Type B pancreatic cell (in vitro differentiated cells): ENCODE measurements at regions not wholly inside any gene's neighbourhood (a gene's known extent, or its start where the extent isn't known, plus 50 kb on each side); places are given as distances from the start of the nearest gene placed in this dataset.

ENCODE experiments used
- DNase-seq: peaks from one replicate; pipeline ENCODE4 v3.0.0; 2021; ENCODE audit warnings: mixed read lengths; ENCODE audit not compliant: unreplicated experiment; ENCODE audit errors: extremely low spot score
- H3K27ac Mint-ChIP-seq: 2 replicates; pipeline ENCODE4 v1.8.0; 2021; ENCODE audit warnings: mild to moderate bottlenecking, mixed read lengths
- H3K27me3 Mint-ChIP-seq: 2 replicates; pipeline ENCODE4 v1.8.0; 2021; ENCODE audit warnings: mixed read lengths
- H3K36me3 Mint-ChIP-seq: 2 replicates; pipeline ENCODE4 v1.8.0; 2021; ENCODE audit warnings: mixed read lengths
- H3K4me1 Mint-ChIP-seq: one replicate; pipeline ENCODE4 v1.8.0; 2021; ENCODE audit warnings: mixed read lengths; ENCODE audit not compliant: unreplicated experiment
- H3K4me3 Mint-ChIP-seq: 2 replicates; pipeline ENCODE4 v1.8.0; 2021; ENCODE audit warnings: mild to moderate bottlenecking, mixed read lengths
- H3K9me3 Mint-ChIP-seq: 2 replicates; pipeline ENCODE4 v1.8.0; 2021; ENCODE audit warnings: mixed read lengths
- CTCF ChIP-seq: fragments of 200-600 bp; sonication (generic); conservative IDR thresholded peaks from 2 replicates; pipeline ENCODE4 v1.5.0; 2021; ENCODE audit warnings: antibody characterized with exemption, mild to moderate bottlenecking

- peaks cover 12% of the 10 kb centered on the region for H3K4me1 Mint-ChIP-seq
- no peak overlapping the region for H3K4me3 Mint-ChIP-seq
- peaks cover 5% of the 10 kb centered on the region for H3K9me3 Mint-ChIP-seq
- H3K36me3 Mint-ChIP-seq, result no peaks in the 10 kb centered on the region
- no peak for TF ChIP-seq CTCF
- DNase-seq, result no peak
- H3K27me3 Mint-ChIP-seq, result peaks cover 3% of the 10 kb centered on the region
- no peak overlapping the region for H3K27ac Mint-ChIP-seq
Measured at GRCh38 chr13:40433577-40433976, 232.9 kb downstream of the FOXO1 start.

DNA sequence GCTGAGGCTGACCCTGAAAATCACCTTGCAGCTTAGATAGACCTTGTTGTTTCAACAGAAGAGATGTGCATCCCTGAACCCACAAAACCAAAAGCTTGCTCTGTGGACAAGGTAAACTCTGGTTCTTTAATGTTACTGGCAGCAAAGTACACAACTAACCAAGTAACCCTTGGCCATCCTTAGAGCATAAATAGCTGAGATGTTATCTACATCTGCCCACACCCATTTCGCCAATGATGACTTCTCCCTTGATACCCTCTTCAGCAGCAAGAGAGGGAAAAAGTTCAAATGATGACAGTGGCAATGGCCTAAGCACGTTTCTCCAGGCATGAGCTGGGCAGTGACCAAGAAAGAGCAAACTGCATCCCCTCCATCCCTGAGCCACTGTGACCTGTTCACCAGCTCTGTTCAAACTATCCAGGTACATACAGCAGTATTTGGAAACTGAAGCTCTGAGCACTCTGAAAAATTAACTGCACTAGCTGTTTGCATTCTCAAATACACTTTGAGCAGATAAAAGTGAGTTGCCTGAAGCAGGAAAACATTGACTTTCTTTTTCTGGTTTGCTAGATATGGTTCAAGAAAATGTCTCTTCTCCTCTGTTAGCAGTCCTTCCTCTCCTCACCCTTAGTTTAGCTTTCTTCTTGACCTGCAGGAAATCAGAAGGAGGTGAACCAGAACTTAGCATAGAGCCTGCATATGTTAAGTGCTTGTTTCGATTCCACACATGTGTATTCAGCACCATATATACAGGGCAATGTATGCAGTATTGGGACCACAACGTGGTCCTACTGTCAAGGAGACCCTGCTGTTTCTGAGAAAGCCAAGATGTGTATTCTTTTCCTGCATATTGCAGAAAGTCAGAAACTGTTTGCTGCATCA lies 231.7 kb downstream of the FOXO1 start:
- peaks cover 10% of the 10 kb centered on the region for H3K9me3 Mint-ChIP-seq
- H3K27ac Mint-ChIP-seq, result no peak overlapping the region
- H3K4me3 Mint-ChIP-seq, result no peak overlapping the region
- DNase-seq, result no peak
- peaks cover 17% of the 10 kb centered on the region for H3K4me1 Mint-ChIP-seq
- peaks cover 3% of the 10 kb centered on the region for H3K27me3 Mint-ChIP-seq
- H3K36me3 Mint-ChIP-seq, result no peaks in the 10 kb centered on the region
- no peak for TF ChIP-seq CTCF

DNA sequence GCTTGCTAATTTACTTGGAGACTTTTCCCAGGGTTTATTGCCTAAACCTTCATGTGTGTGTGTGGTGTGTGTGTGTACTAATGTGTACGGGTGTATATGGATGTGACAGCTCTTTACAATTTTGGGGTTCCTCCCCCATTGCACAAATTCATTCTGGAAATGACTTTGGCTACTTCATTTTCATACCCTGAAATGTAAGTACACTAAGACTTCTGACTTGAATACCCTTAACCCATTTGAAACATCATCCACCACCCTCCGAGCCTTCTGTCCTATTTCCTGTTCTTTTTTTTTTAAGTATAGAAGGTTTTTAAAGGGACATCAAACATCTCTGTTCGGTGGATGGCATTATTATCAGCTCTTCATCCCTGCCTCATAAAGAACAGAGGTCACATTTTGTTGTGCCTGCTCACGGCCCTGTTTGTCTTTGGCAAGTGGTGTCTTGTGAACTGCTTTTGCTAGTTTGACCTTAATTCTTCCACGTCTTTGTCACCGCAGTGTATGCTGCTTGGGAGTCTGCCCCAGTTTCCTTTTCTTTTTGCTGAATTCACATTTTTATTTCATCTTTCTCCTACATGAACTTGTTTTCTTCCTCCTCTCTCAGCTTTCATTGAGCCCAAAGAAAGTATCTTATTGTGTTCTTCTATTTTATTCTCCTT lies 228.3 kb downstream of the FOXO1 start:
- DNase-seq, result no peak
- Mint-ChIP-seq H3K9me3 (peaks cover 10% of the 10 kb centered on the region), H3K36me3 (no peaks in the 10 kb centered on the region), H3K27me3 (no peaks in the 10 kb centered on the region), H3K4me1 (peaks cover 16% of the 10 kb centered on the region), H3K27ac (no peak overlapping the region), H3K4me3 (no peak overlapping the region)
- no peak for TF ChIP-seq CTCF

- no peak for TF ChIP-seq CTCF
- Mint-ChIP-seq H3K4me3 (peak overlapping the region; percentile 11), H3K4me1 (peaks cover 18% of the 10 kb centered on the region), H3K27me3 (no peaks in the 10 kb centered on the region), H3K36me3 (no peaks in the 10 kb centered on the region), H3K27ac (peak overlapping the region; percentile 8), H3K9me3 (peaks cover 10% of the 10 kb centered on the region)
- no peak for DNase-seq
Measured at GRCh38 chr13:40438999-40439797, 227.2 kb downstream of the FOXO1 start.

DNA sequence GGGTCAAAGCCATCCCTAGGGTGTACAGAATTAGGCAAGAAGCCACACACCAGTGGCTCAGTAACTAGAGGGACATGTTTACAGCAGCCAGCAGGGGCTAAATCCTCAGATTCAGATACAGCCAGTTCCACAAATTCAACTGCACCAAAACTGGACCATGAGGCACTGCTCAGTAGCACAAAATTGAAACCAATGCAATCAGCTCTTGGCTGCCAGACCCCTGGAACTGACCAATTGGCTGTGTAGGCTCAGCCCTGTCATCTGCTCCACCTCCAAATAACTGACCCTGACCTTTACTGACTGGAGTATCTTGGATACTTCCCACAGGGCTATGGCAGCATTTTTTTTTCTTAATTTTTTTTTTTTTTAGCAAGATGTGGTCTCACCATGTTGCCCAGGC lies 226.5 kb downstream of the FOXO1 start:
- H3K27ac Mint-ChIP-seq, result no peak overlapping the region

More for the DNA sequence above, 226.5 kb downstream of the FOXO1 start:
- H3K4me3 Mint-ChIP-seq, result no peak overlapping the region
- no peak for TF ChIP-seq CTCF
- peaks cover 8% of the 10 kb centered on the region for H3K9me3 Mint-ChIP-seq
- no peaks in the 10 kb centered on the region for H3K27me3 Mint-ChIP-seq
- no peak for DNase-seq
- H3K4me1 Mint-ChIP-seq, result peaks cover 20% of the 10 kb centered on the region
- no peaks in the 10 kb centered on the region for H3K36me3 Mint-ChIP-seq
